ENCODE measurements at regions not wholly inside any gene's neighbourhood (a gene's known extent, or its start where the extent isn't known, plus 50 kb on each side); places are given as distances from the start of the nearest gene placed in this dataset.
"Not testable (repeated sequence)": the region's sequence is repeated elsewhere in the genome, so short reads cannot be mapped to it uniquely, and the experiment has no call there.

DNA sequence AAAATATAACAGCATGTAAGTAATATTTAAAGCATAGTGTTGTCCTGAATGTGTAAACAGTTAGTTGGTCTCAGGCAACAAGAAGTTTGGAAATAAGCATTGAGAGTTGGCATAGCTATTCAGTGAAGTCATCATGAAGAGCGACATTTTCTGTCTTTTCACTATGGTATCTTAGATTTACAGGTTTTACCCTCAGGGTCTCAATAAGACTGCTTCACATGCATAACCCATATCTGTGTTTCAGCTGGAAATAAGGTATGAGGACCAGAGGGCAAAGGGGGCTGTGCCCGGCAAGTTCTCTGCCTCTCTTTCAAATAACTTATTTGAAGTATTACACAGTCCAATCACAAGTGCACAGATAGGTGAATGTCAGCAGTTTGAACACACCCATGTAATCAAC lies 290.2 kb upstream of the CNTN3 start:
- H3K9me3 Mint-ChIP-seq (ENCODE audit: low read depth) = peaks cover 12% of the 10 kb centered on the region
- no peak overlapping the region for H3K4me3 Mint-ChIP-seq (ENCODE audit: unreplicated experiment)
- H3K4me1 Mint-ChIP-seq (ENCODE audit: low read depth) = no peaks in the 10 kb centered on the region
- no peaks in the 10 kb centered on the region for H3K27me3 Mint-ChIP-seq (ENCODE audit: low read depth)
- no peak for DNase-seq (ENCODE audit: low spot score)
- TF ChIP-seq, protein P1, sequence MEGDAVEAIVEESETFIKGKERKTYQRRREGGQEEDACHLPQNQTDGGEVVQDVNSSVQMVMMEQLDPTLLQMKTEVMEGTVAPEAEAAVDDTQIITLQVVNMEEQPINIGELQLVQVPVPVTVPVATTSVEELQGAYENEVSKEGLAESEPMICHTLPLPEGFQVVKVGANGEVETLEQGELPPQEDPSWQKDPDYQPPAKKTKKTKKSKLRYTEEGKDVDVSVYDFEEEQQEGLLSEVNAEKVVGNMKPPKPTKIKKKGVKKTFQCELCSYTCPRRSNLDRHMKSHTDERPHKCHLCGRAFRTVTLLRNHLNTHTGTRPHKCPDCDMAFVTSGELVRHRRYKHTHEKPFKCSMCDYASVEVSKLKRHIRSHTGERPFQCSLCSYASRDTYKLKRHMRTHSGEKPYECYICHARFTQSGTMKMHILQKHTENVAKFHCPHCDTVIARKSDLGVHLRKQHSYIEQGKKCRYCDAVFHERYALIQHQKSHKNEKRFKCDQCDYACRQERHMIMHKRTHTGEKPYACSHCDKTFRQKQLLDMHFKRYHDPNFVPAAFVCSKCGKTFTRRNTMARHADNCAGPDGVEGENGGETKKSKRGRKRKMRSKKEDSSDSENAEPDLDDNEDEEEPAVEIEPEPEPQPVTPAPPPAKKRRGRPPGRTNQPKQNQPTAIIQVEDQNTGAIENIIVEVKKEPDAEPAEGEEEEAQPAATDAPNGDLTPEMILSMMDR (IDR thresholded peaks at IDR 0.05) = no peak
- H3K36me3 Mint-ChIP-seq (ENCODE audit: low read depth) = no peaks in the 10 kb centered on the region
- no peak overlapping the region for H3K27ac Mint-ChIP-seq (ENCODE audit: unreplicated experiment)

GRCh38 chr3:74899796-74900516 lies 285.5 kb upstream of the CNTN3 start:
- not testable (repeated sequence) for H3K27ac Mint-ChIP-seq (ENCODE audit: unreplicated experiment); H3K9me3 Mint-ChIP-seq (ENCODE audit: low read depth); DNase-seq (ENCODE audit: low spot score); H3K4me1 Mint-ChIP-seq (ENCODE audit: low read depth); H3K27me3 Mint-ChIP-seq (ENCODE audit: low read depth); H3K36me3 Mint-ChIP-seq (ENCODE audit: low read depth); H3K4me3 Mint-ChIP-seq (ENCODE audit: unreplicated experiment)

GRCh38 chr3:74897006-74897405 lies 282.5 kb upstream of the CNTN3 start:
- no peaks in the 10 kb centered on the region for H3K36me3 Mint-ChIP-seq (ENCODE audit: low read depth)
- no peaks in the 10 kb centered on the region for H3K4me1 Mint-ChIP-seq (ENCODE audit: low read depth)
- H3K27me3 Mint-ChIP-seq (ENCODE audit: low read depth) = no peaks in the 10 kb centered on the region
- TF ChIP-seq, protein P1 (IDR thresholded peaks at IDR 0.05) = peak; percentile 60
- peaks cover 2% of the 10 kb centered on the region for H3K9me3 Mint-ChIP-seq (ENCODE audit: low read depth)
- no peak for DNase-seq (ENCODE audit: low spot score)
- H3K27ac Mint-ChIP-seq (ENCODE audit: unreplicated experiment) = no peak overlapping the region
- H3K4me3 Mint-ChIP-seq (ENCODE audit: unreplicated experiment) = no peak overlapping the region

DNA sequence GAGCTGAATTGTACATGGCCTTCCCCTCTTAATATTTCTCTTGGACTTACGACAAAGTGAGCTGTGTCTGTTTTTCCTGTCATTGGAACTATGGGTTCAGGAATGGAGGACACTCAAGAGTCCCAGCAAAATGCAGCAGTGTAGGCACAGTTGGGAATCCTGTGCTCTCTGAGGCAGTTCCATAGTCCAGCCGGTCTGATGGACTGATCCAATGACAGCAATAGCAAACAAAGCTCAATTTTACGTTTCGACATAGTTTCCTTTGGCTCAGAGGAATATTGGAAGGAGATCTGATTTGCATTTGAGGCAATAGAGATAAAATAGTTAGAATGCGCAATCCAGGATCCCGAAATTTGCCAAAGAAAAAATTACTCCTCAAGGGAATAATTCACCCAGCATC lies 276.9 kb upstream of the CNTN3 start:
- Mint-ChIP-seq H3K36me3 (ENCODE audit: low read depth) (no peaks in the 10 kb centered on the region), H3K4me3 (ENCODE audit: unreplicated experiment) (no peak overlapping the region), H3K4me1 (ENCODE audit: low read depth) (no peaks in the 10 kb centered on the region), H3K9me3 (ENCODE audit: low read depth) (peaks cover 17% of the 10 kb centered on the region), H3K27ac (ENCODE audit: unreplicated experiment) (no peak overlapping the region), H3K27me3 (ENCODE audit: low read depth) (no peaks in the 10 kb centered on the region)
- TF ChIP-seq, protein P1 (IDR thresholded peaks at IDR 0.05) = no peak
- DNase-seq (ENCODE audit: low spot score) = no peak

GRCh38 chr3:74883690-74884089 lies 269.2 kb upstream of the CNTN3 start:
- Mint-ChIP-seq H3K4me1 (ENCODE audit: low read depth) (no peaks in the 10 kb centered on the region), H3K27me3 (ENCODE audit: low read depth) (no peaks in the 10 kb centered on the region), H3K9me3 (ENCODE audit: low read depth) (peaks cover 15% of the 10 kb centered on the region)

More at GRCh38 chr3:74883690-74884089, 269.2 kb upstream of the CNTN3 start:
- H3K27ac Mint-ChIP-seq (ENCODE audit: unreplicated experiment) = no peak overlapping the region
- H3K4me3 Mint-ChIP-seq (ENCODE audit: unreplicated experiment) = no peak overlapping the region
- DNase-seq (ENCODE audit: low spot score) = no peak
- no peaks in the 10 kb centered on the region for H3K36me3 Mint-ChIP-seq (ENCODE audit: low read depth)
- TF ChIP-seq, protein P1 (IDR thresholded peaks at IDR 0.05) = peak; percentile 66
